Glomerular endothelial cell (primary cell): ENCODE measurements at regions not wholly inside any gene's neighbourhood (a gene's known extent, or its start where the extent isn't known, plus 50 kb on each side); places are given as distances from the start of the nearest gene placed in this dataset.
"Not testable (repeated sequence)": the region's sequence is repeated elsewhere in the genome, so short reads cannot be mapped to it uniquely, and the experiment has no call there.

Source experiments
- DNase-seq: peaks from one replicate; pipeline ENCODE4 v3.0.0-alpha.2; 2011; ENCODE audit warnings: low read depth, low spot score; ENCODE audit errors: extremely low read depth

GRCh38 chr11:46223252-46223513 lies 54.3 kb upstream of the CREB3L1 start:
- no peak for DNase-seq

GRCh38 chr11:46222490-46223251 lies 54.8 kb upstream of the CREB3L1 start:
- DNase-seq = no peak

GRCh38 chr11:46220313-46220712 lies 57.1 kb upstream of the CREB3L1 start:
- DNase-seq = no peak

- DNase-seq = no peak
Measured at GRCh38 chr11:46216765-46217089, 60.7 kb upstream of the CREB3L1 start.

GRCh38 chr11:46216019-46216764 lies 61.3 kb upstream of the CREB3L1 start:
- no peak for DNase-seq

- DNase-seq = no peak
Measured at GRCh38 chr11:46215208-46215931, 62.1 kb upstream of the CREB3L1 start.

- DNase-seq = no peak
Measured at GRCh38 chr11:46212720-46213119, 64.7 kb upstream of the CREB3L1 start.

GRCh38 chr11:46210856-46211255 lies 66.6 kb upstream of the CREB3L1 start:
- DNase-seq = no peak

GRCh38 chr11:46210133-46210636 lies 67.3 kb upstream of the CREB3L1 start:
- DNase-seq = peak; percentile 7

GRCh38 chr11:46209624-46210023 lies 67.8 kb upstream of the CREB3L1 start:
- not testable (repeated sequence) for DNase-seq

- DNase-seq = no peak
Measured at GRCh38 chr11:46208803-46209202, 68.7 kb upstream of the CREB3L1 start.

GRCh38 chr11:46207270-46207669 lies 70.2 kb upstream of the CREB3L1 start:
- no peak for DNase-seq

GRCh38 chr11:46204415-46204814 lies 73.0 kb upstream of the CREB3L1 start:
- DNase-seq = not testable (repeated sequence)

- no peak for DNase-seq
Measured at GRCh38 chr11:46203746-46204145, 73.7 kb upstream of the CREB3L1 start.

GRCh38 chr11:46202696-46203391 lies 74.6 kb upstream of the CREB3L1 start:
- no peak for DNase-seq

- DNase-seq = no peak
Measured at GRCh38 chr11:46202149-46202548, 75.3 kb upstream of the CREB3L1 start.

- no peak for DNase-seq
Measured at GRCh38 chr11:46200537-46201281, 76.8 kb upstream of the CREB3L1 start.

- DNase-seq = no peak
Measured at GRCh38 chr11:46198245-46199240, 77.3 kb upstream of the PHF21A start.

- DNase-seq = no peak
Measured at GRCh38 chr11:46197421-46197820, 76.2 kb upstream of the PHF21A start.
